HG02970 (cell line): ENCODE measurements at regions not wholly inside any gene's neighbourhood (a gene's known extent, or its start where the extent isn't known, plus 50 kb on each side); places are given as distances from the start of the nearest gene placed in this dataset.

Experiments used
- ATAC-seq: cut with Tn5 transposase; IDR thresholded peaks from one replicate; pipeline ENCODE4 v1.9.1; 2021; ENCODE audit warnings: mild to moderate bottlenecking, moderate library complexity, moderate number of reproducible peaks; ENCODE audit not compliant: unreplicated experiment, low FRiP score

- no peak for ATAC-seq
Observed at GRCh38 chr5:92402956-92403702, 1020.0 kb upstream of the ARRDC3 start.

GRCh38 chr5:92402045-92402444 lies 1018.9 kb upstream of the ARRDC3 start:
- no peak for ATAC-seq

GRCh38 chr5:92401492-92401891 lies 1018.4 kb upstream of the ARRDC3 start:
- no peak for ATAC-seq

DNA sequence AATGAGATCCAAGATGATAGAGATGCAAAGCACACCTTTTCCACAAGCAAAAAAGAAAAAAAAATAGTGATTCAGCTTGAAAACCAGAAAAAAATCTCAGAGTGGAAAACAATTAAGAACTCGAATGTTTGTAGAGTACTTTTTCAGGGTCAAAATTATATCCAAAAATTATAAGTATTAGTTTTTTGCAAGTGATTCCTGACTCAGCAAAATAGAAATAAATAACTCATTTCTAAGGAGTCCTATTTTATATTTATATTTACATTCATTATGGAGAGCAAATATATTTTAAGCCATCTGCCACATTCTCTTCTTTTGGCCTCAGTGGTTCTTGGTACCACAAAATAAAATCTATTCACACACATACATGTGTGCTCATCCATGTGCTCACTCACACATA lies 1011.8 kb upstream of the ARRDC3 start:
- ATAC-seq, result no peak

GRCh38 chr5:92390657-92391056 lies 1007.5 kb upstream of the ARRDC3 start:
- ATAC-seq, result no peak

DNA sequence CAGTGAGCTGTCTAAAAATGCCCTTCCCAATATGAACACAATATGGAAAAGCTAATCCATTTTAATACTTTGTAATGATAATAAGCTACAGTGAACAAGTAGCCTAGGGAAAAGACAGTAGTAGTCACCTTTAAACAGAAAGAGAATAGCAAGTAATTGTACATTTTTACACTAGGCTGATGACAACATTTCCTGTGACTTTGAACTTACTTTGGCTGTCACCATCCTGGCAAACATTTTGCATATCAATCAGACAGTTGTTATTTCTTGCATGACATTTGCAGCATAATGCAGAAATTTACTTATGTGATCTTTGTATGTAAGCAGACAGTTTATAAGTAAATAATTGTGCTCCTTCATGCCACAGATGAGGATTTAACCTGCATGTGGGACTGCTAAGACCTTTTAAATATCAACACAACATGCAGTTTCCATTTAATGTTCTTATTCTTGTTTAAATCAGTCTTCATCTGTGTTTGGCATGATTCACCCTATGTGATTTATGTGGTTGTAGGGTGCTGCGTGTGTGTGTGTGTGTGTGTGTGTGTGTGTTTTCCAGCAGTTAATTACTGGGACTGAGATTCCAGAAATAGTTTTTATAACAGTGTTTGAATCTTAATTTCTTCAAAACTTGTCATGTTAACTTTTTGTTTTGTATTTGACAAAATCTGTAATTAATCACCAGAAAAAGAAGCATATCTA lies 997.1 kb upstream of the ARRDC3 start:
- ATAC-seq, result no peak

DNA sequence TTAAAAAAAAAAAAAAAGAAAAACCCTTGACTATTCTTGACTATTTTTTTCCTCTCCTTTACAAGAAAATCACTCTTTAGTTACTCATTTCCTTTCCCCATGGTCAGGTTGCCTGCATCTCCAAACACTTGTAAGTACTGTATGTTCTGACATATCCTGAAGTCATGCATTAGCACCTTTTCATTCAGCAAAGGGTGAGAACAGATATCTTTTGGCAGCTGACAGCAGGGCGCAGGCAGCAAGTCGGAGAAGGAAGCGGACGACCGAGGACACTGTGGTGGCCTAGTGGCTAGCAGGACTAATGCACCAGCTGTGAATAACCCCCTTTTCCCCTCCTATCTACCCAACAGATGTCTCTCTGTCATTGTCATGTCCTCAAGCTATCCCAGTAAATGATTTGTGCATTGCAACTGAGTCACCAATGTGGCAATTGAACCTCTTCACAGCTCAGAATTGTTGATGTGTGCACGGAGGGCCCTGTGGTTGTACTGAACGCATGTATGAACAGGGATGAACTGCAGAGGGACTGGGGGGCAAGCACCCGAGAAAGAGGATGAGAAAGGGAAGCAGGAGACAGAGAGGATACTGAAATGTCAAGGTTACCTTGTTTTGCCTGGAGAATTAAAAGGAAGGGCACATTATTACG lies 996.0 kb upstream of the ARRDC3 start:
- ATAC-seq, result no peak

GRCh38 chr5:92374859-92375258 lies 991.7 kb upstream of the ARRDC3 start:
- no peak for ATAC-seq

DNA sequence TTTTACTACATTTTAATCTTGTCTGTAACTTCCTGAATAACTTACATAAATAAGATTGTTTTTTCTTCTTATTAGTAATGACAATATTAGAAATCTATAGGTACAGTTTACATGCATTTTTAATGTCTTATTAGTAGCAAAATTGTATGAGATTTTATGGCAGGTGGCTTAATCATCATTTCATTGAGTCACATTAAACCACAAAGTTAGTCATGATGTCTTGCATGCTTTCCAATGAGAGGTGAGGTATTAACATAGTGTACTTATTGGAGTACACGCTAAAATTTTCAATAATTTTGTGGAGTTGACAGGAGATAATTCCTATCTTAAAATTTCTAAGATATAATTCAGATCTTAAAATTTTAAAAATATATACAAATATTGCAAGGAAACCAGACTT lies 989.6 kb upstream of the ARRDC3 start:
- ATAC-seq, result no peak

- no peak for ATAC-seq
Observed at GRCh38 chr5:92371889-92372235, 988.7 kb upstream of the ARRDC3 start.

- no peak for ATAC-seq
Observed at GRCh38 chr5:92371171-92371888, 988.2 kb upstream of the ARRDC3 start.

DNA sequence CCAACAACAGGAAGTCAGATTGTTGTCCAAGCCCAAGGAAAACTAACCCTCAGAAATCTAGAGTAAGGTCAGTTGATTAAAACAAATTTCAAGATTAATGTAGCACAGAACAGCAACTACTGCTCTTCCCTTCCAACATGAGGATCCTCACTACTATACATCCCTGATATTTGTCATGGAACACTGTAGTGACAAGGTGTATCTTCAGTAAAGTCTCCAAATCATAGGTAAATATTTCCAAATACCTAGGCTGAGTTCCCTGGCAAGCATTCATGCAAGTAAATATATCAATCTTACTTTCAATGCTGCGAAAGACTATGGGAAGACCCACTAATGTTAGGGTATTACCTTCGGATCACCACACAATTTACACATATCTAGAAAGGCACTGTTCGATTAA lies 986.9 kb upstream of the ARRDC3 start:
- ATAC-seq, result no peak

- ATAC-seq, result no peak
Observed at GRCh38 chr5:92369587-92369986, 986.5 kb upstream of the ARRDC3 start.

GRCh38 chr5:92364986-92365550 lies 982.0 kb upstream of the ARRDC3 start:
- no peak for ATAC-seq

DNA sequence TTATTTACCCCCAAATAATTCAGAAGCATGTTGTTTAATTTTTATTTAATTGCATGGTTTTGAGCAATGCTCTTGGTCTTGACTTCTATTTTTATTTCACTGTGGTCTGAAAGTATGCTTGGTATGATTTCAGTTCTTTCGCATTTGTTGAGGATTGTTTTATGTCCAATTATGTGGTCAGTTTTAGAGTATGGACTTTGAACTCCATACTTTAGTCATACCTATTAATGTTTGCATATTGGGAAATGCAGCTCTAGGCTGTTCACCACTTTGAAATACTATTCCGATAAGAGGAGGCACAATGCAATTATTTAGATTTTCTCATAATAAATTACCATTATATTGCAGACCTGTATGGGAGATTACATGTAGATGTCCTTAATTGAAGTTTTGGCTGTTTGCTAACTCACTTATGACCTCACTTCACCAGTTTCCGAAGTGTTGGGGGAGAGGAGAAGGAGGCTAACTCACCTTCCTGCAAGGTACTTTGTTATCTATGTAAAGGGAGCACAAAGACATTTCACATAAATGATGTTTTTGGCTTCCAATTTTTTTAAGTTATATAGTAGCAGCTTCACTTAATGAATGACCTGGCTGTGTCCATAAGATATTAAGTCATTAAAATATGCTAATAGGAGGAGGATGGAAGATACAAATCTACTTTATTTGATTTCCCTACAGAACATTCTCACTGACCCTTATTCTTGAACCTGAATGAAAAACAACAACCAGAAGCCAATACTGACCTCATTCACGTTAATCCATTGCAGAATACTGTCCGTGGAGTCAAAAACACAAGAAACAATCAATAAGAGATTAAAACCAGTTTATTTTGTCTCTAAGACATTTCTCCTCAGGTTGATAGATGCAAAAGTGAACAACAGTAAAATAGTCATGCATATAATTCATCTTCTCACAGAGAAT lies 970.3 kb upstream of the ARRDC3 start:
- ATAC-seq, result no peak

DNA sequence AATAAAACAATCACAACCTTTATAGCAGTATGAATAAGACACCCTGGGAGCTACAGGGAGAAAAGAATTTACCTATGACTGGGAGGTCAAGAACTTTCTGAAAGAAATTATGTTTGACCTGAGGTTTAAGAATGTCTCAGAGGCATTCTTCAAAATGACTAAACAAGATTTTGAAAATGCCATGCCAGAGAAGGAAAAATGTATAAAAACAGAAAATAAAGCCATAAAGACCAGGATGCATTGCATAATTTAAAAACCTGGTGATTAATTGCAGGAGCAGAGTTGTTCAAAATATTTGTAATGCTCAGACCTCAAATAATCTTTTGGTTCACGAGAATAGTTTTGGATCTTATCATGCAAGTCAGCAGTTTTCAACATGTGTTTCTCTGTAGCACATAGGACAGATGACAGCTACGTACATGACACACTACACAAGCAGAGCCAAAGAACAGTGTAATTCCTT lies 954.7 kb upstream of the ARRDC3 start:
- no peak for ATAC-seq

DNA sequence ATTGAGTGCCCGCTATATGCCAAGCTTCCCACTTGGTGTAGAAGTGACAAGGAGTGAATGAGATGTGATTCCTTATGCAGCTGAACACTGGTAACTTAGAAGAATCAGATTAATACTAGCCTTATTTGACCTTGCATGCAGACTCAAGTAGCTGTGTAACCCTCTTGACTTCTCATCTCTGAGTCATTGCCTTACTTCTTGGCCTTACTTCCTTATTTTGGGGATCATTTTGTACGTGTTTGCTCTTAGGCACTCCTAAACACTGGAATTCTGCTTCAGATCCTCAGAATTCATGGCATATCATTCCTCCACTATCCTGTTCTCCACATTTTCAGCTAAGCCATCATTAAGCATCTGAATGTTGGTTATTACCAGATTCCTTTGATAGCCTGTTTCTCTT lies 948.9 kb upstream of the ARRDC3 start:
- ATAC-seq, result no peak

GRCh38 chr5:92330365-92330764 lies 947.2 kb upstream of the ARRDC3 start:
- ATAC-seq, result no peak

DNA sequence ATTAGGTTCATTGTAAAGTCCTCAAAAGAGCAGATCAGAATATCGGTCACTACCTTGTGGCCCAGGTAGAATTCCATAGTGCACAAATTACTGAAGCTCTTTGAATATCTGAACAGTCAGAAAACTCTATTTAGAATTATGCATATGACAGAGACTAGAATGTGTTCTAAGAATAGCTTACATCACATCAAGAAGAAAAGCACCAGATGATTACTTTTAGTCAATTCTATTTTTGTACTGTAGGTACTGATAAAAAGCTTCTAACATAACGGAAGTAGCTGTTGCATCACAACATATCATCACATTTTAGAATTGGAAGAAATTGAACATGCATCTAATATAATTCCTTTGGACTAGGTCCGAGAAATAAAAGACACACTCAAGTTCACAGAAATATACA lies 946.6 kb upstream of the ARRDC3 start:
- ATAC-seq, result no peak
